ENCODE measurements at regions not wholly inside any gene's neighbourhood (a gene's known extent, or its start where the extent isn't known, plus 50 kb on each side); places are given as distances from the start of the nearest gene placed in this dataset.

- TF ChIP-seq CTCF (IDR thresholded peaks at IDR 0.05): no peak
- TF ChIP-seq POLR2A (IDR thresholded peaks at IDR 0.05): no peak
Observed at GRCh38 chr12:126493366-126494108, 1428.3 kb downstream of the AACS start.

Data from heart left ventricle (tissue), 13 donors.